Inflammatory macrophage treated with lipopolysaccharide for 1 hour (primary cell): ENCODE measurements at regions not wholly inside any gene's neighbourhood (a gene's known extent, or its start where the extent isn't known, plus 50 kb on each side); places are given as distances from the start of the nearest gene placed in this dataset.
A peak's percentile ranks its signal among the peaks of the same experiment; 100 is the strongest.

Experiments used
- DNase-seq, 2 donors: peaks; one replicate each; pipeline ENCODE4 v3.0.0-alpha.2; 2020 to 2022

DNA sequence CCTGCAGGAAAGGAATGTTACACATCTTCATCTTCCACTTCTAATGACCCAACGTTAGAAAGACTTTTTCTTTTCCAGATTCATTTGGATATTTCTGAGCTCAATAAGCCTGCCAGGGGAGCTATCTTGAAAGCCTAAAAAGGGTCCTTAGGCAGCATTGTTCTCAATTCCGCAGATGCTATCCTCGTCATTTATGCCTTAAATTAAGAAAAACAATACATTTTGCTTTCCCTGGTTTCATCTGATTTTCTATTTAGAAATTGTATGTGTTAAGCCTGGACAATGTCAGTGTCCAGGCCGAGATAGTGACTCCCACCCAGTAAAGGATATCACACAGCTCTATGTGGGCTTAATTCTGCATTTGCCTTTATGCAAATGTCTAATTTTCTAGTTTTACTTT lies 721.3 kb downstream of the DIAPH3 start:
- DNase-seq = no peak

DNA sequence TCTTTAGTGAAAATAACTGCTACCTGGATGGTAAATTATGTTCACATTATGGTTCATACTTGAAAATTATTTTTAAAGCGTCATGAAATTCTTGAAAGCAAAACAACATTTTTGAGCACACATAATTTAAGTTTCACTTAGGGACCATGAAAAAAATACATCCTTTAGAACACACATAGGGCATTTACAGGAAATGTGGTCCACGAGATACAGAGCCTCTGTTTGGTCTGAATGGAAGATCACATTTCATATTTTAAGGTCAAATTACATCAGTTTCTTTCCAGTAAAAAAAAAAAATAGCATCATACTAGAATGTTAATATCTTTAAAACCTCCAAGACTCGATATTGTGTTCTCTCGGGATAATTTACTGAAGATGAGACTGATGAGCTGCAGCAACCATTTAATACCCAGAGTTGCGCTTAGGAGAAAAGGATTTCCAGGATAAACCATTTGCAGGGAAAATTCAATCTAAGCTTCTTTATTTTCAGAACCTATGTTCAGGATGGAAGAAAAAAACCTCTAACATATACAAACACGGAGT lies 720.7 kb downstream of the DIAPH3 start:
- no peak for DNase-seq

DNA sequence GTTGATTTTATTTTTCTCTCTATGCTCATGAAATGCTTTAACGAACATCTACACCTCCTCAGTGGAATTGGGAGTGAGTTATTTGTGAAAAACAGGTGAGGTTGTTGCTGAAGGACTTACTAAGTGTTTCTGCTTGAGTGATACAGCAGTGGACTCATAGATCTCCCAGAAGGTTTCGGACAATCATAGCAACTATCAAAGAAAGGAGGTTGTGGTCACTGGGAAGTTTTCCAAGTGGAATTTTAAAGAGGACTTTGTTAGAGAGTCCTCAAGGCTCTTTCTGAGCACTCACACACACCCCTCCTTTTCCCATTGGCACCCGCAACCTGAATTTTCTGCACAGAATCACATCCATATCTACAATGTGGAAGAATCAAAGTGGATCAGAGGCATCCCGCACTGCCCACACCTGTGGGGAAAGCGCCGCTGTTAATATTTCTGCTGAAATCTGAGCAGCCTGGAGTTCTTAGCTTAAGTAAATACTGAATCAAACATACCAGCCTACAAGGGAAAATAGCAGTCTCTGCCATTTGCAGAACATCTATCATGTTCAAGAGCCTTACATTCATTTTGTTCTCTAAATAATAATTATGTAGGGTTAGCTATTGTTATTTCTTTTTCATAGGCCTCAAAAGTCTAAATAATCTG lies 719.4 kb downstream of the DIAPH3 start:
- no peak for DNase-seq

DNA sequence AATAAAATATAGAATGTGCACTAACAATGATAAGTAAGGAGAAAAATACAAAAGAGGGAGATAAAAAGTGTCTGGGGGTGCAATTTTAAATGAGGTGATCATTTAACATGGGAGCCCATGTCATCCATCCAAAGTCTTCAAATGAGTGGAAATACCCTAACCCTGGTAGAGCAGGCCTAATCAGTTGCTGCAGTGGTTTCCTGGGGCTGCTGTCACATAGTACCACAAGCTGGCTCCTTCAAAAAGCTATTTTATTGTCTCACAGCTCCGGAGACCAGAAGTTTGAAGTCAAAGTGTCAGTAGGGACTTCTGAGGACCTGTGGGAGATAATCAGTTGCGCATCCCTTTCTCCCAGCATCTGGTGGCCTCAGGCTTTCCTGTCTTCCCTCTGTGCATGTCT lies 717.9 kb downstream of the DIAPH3 start:
- no peak for DNase-seq

DNA sequence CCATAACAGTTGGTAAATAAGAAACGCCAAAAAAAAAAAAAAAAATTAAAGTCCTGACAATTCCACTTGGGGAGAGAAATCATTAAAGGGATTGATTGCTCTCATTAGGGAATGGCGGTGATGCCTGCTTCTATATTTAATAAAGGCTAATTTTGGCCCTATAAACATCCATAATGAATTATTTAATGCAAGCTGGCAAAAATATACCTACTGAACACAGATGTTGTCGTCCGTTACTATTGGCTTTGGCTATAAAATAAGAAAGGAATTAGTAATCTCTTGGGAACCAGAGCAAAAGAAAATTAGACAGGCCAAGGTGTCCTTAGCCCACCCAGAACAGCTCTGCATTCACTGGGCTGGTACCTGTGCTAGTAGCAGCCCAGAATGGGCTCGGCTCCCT lies 717.3 kb downstream of the DIAPH3 start:
- no peak for DNase-seq

DNA sequence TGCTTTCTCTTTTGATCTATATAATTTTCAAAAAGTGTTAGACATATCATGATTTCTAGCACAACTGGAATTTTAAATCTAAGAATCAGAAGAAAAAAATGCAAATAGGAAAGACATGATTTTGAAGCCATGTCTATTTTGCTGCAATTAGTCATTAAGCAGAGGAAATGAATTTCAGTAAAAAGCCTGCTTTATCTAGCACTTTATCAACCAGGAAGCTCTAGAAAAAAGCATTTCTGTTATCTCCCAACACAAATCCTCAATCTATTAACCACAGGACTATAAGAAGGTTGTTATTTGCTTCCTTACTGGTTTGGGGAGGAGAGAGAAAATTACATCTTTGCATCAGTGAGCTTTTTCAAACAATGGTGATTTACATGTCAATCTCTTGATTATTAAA lies 716.7 kb downstream of the DIAPH3 start:
- DNase-seq = no peak

DNA sequence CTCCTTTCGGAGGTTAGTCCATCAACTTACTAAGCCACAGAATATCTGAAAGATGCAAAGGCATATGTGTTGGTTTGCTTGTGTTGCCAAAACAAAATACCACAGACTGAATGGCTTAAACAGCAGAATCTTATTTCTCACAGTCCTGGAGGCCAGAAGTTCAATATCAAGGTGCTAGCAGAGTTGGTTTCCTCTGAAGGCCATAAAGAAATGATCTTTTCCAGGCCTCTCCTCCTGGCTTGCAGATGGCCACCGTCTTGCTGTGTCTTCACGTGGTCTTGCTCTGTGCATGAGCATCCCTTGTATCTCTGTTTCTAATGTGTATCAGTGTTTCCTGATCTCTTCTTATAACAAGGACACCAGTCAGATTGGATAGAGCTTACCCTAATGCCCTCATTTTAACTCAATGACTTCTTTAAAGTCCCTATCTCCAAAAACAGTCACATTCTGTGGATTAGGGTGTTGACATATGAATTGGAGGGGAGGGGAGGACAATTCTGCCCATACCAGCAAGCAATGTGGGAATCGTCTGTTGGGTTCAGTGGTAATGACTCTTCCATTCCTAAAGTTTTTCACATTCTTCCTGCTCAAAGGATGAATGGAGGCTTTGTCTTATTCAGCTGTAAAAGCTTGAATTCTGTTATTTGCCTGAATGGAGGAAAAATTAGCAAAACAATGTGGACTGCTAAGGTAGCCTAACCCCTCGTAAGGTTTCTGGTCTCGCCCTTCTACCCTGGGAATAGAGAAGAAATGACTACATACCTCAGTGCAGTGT lies 715.7 kb downstream of the DIAPH3 start:
- DNase-seq = no peak

DNA sequence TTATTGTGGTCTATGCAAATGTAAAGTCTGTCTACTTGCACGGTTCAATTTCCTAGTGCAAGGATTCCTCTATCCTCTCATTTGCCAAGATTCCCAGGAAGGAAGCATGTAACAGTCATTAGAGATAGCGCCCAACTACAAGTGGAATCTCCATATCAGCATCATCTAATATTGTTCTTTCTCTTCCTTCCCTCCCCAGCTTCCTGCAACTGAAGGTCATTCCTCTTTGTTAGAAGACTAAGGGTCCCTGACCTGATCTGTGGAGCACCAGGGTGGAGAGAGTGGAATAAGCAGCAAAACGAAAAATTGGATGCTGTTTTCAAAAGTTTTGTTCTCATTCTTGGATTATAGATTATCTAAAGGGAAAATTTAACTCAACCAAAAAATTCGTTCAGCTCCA lies 714.0 kb downstream of the DIAPH3 start:
- no peak for DNase-seq

DNA sequence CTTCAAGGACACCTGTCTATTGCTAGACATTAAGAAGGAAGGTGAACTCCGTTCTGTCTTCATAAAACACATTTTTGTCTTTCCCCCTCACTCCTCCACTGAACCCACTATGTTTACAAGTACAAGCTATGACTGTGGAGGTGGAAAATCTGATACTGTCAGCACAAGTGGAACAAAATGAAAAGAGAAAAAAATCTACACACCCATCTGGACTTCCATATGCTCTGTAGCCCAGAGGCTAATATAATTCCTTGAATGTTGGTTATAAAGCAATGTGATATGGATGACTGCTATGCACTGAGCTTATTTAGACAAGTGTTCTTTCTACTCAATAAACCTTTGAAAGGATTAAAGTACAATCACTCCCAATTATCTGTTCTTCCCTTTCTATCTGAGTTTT lies 713.5 kb downstream of the DIAPH3 start:
- DNase-seq = no peak

DNA sequence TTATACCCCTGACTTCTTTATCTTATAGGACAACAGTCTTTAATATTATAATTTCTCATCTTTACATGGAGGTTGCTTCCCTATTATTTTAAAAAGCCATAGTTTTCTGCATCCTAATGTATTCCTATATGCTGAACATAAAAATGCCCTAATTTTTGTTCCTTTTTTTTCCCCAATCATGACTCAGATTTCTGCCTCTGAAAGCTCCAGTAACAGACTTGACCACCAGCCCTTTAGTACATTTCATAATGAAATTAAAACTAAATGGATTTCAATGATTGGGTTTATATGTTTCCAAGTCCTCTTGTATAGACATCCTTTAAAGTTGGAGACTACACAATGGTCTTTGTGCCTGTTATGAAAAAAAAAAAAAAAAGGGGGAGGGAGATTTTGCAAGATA lies 712.5 kb downstream of the DIAPH3 start:
- peak in 1 of 2 donors; percentile 7 for DNase-seq

DNA sequence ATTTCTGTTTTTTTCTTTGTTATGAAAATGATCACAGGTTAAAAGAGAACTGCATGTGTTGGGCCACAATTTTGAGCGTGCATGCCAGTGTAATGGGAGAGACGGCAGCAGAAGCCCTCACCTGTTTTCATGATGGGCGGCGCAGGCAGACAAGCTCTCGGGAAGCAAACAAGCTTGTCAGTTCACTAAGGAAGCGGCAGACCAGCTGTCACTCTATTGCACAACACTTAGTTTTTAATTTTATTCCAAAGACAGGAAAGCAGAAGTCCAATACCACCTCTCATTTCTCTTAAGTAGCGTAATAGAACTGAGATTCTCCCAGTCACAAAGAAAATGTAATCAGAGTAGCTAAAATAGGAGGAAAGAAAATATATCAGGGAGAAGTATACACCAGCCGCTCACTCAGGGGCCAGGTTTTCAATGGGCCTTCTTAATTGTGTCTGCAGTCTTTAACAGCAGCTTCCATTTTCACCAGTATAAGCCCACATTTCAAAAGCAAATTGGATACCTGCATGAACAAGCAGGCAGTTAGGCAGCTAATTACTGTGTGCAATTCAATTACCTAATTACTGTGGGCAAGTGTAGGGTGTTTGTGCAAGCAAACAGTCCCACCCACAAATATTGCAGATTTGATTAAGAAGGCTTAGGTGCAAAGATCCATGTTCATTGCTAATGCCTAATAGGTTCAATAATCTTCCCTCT lies 711.4 kb downstream of the DIAPH3 start:
- DNase-seq = peak; percentile 50 to 59

DNA sequence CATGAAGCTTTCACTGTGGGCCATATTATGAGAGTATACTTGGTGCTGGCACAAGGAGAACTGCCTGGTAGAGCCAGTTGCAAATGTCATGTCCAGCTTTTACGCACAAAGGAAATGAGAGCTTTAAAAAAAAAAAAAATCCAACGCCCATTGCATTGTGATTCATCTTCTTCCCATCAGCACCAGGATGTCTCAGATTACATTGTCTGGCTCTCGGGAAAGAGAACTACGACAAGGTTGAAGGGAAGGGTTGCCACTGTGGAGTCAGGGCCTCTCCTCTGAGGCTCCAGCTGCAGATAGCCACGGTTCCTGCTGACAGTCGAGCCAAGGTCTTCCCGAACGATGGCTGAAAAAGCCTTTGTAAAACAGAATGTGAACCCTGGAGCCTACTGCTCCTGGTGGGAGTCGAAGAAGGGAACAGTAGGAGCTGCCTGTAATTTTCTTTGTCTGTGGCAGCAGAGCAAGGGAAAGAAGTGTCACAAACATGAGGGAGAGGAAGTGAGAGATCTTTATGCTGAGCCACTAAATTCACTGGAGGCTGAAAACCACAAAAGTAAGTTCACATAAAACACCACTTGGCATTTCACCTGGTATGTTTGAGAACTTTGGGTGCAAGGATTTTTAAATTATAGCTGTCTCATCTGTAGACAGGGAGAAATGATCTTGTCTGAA lies 704.7 kb downstream of the DIAPH3 start:
- DNase-seq = no peak

DNA sequence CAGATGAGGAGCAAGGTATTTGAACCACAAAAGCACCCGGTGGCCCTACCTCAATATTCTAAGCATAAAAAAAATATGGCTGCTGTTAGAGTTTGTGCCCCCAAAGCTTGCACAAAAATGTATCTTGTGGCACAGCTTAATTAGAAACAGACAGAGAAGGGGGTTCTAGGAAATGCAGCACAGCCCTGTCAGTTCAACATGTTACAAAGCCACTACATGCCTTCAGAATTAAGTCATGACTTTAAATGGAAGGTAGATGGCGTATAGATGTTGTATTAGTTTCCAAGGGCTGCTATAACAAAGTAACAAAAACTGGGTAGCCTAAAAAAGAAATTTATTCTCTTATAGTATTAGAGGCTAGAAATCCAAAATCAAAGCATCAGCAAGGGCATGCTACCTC lies 703.8 kb downstream of the DIAPH3 start:
- no peak for DNase-seq

DNA sequence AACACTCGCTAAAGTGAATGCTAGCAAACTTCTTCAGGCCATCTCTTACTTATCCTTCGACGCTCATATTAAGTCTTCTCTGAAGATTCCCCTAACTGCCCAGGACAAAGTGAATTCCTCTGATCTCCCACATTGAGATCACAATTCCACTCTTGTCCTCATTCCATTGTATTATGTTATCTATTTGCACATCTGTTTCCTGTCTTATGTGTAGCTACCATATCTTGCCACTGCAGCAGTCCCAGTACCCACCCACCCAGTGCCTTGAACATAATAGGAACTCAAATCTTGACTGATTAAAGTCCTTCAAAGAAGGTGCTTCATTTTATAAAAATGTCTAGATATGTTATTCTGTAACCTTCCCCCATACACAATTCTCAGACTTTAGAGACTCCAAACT lies 702.3 kb downstream of the DIAPH3 start:
- DNase-seq = no peak

DNA sequence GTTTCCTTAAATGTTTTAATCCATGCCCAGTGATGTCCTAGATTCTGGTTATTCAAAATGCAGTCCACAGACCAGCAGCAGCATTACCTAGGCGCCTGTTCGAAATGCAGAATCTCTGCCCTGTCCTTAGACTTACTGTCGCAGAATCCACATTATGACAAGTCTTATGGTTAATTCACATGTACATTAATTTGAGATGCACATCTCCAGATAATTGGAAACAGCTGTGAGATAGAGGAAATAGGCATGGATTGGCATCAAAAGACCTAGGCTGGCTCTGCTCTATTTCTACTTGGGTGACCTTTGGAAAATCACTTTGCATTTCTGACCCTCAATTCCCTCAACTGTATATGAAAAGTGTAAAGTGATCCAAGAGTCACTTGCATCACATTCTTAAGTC lies 700.7 kb downstream of the DIAPH3 start:
- DNase-seq = no peak

DNA sequence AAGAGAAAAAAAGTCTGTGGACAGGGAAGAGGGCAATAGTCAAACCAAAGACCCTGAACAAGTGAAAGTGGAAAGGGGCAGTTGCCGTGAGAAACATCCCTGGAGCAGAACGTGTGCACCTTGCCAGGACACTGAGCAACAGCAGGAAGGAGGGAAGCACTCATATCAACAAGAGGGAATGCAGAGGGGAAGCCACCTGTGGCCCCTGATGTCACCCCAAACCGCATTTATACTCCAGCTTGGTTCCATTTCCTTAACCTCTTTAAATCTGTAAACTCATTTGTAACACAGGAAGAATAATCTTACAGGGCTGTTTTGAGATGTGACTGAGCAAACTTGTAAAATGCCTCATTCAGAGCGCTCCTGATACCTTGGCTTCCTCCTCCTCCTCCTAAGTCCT lies 698.8 kb downstream of the DIAPH3 start:
- DNase-seq = no peak

DNA sequence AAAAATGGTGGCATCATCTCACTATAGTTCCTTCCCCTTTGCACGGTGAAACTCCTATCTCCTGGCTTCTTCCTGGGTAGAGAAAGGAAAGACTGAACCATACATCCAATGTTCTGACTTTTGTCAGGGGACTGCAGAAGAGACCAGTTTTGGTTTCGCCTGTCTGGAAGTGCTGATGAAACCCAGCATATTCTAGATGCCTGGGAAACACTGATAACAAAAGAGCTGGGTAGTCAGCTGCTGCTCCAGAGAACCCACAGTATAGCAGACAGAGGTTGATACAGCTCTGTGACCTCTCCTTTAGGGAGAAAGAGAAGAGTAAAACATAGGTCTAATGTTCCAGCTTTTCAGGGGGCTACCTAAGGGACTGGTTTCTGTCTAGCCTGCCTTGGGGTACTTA lies 695.3 kb downstream of the DIAPH3 start:
- no peak for DNase-seq

DNA sequence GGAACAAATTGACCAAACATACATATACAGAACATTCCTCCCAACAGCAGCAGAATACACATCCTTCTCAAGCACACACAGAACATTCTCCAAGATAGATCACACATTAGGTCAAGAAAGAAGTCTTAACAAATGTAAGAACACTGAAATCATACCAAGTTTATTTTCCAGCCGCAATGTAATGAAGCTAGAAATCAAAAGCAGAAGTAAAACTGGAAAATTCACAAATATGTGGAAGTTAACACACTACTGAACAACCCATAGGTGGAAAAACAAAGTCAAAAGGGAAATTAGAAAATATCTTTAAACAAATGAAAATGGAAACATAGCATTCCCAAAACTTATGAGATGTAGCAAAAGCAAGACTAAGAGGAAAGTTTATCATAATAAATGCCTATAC lies 692.6 kb downstream of the DIAPH3 start:
- DNase-seq = peak; percentile 6 to 30

DNA sequence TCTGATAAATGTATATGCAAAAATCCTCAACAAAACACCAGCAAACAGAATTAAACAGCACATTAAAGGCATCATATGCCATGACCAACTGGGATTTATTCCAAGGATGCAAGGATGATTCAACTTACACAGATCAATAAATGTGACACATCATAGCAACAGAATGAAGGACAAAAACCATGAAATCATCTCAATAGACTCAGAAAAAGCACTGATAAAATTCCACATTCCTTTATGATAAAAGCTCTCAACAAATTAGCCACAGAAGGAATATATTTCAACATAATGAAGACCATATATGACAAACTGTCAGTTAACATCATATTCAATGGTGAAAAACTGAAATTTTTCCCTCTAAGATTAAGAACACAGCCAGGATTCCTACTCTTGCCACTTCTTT lies 691.6 kb downstream of the DIAPH3 start:
- DNase-seq = no peak

DNA sequence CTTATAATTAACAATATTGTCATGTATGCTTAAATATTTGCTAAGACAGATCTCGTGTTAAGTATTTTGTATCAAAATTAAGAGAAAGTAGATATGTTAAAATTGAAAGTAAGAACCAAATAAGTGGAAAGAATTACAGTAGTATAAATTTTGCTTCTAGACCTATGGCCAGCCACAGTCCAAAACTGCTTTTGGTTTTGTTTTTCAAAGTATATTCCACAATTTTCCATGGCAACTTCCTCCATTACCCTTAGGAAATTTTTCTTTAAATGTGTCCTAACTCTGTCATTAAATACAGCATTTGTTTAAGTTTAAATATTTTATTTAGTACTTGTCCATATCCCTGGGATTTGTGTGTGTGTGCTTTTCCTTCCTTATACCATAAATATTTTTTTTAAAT lies 689.0 kb downstream of the DIAPH3 start:
- DNase-seq = no peak

DNA sequence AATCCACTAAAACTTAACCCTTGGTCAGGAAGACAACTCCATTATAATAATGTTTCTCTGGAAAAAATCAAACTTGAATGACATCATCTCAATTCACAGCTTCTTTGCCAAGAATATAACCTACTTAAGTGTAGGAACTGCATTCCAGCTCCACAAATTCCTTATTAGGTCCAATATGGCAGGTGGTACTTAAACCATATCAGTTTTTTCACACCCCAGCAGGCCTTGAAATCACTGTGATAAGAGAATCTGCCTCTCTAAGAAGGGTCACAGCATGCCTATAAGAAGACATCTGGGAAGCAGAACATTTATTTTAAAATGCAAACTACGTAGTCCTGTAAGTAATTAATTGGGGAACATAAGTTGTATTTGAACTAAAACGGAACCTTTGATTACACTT lies 687.8 kb downstream of the DIAPH3 start:
- DNase-seq = no peak

DNA sequence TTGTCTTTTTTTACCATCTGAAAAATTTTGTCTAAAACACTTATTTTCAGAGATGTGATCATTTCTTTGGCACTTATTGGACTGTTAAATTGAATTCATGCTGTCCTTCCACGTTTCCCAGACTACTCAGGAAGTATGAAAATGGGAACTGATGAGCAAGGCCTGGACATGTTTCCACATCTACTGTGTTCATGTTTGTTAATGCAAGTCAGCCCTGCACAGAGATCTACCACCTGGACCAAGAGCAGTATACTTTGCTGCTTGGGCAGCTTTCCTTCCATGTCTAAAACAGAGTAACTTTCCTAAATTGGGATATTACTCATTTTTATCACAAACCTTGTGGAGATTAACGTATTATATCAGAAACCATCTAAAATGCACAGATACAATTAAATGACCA lies 687.4 kb downstream of the DIAPH3 start:
- no peak for DNase-seq

DNA sequence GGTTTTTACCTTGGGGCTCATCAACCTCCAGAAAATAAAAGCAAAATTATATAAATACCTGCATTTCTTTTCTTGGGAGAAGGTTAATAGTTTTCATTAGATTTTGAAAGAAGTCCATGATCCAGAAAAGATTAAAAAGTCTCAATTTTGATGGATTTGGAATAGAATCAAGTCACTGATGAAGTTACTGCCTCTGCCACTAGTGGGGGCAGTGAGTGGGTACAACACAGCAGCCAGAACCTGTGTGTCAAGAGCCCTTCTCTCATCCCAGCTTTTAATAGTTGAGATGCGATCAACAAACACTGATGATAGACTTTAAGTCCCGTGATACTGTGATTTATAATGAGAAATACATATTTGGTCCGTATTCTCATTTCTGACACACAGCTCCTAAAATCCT lies 686.7 kb downstream of the DIAPH3 start:
- no peak for DNase-seq
